Mesendoderm (in vitro differentiated cells): ENCODE measurements at regions not wholly inside any gene's neighbourhood (a gene's known extent, or its start where the extent isn't known, plus 50 kb on each side); places are given as distances from the start of the nearest gene placed in this dataset.

Experiments
- DNase-seq: peaks from one replicate; pipeline ENCODE4 v3.0.0; 2013
- H2AK5ac ChIP-seq: 2 replicates; pipeline ENCODE4 v1.6.1; 2013; ENCODE audit warnings: low read length, inconsistent platforms
- H2BK120ac ChIP-seq: 2 replicates; pipeline ENCODE4 v1.6.1; 2013; ENCODE audit warnings: low read depth, mild to moderate bottlenecking, low read length, moderate library complexity, mixed read lengths
- H2BK15ac ChIP-seq: replicated peaks from 2 replicates; pipeline ENCODE4 v1.6.1; 2013; ENCODE audit warnings: low read depth, mild to moderate bottlenecking, moderate library complexity
- H2BK5ac ChIP-seq: 2 replicates; pipeline ENCODE4 v1.6.1; 2013; ENCODE audit warnings: low read length, inconsistent platforms
- H3K18ac ChIP-seq: 2 replicates; pipeline ENCODE4 v1.6.1; 2013; ENCODE audit warnings: mild to moderate bottlenecking, low read length, mixed read lengths
- H3K23ac ChIP-seq: one replicate; pipeline ENCODE4 v1.6.1; 2013; ENCODE audit warnings: low read length
- H3K27ac ChIP-seq: 2 replicates; pipeline ENCODE4 v1.5.1; 2013; ENCODE audit warnings: low read depth, mild to moderate bottlenecking, inconsistent platforms, low read length, moderate library complexity
- H3K27me3 ChIP-seq: 2 replicates; pipeline ENCODE4 v1.6.1; 2013; ENCODE audit warnings: low read length, control low read depth, mild to moderate bottlenecking, inconsistent platforms; ENCODE audit not compliant: insufficient read depth, poor library complexity
- H3K36me3 ChIP-seq: 2 replicates; pipeline ENCODE4 v1.6.1; 2013; ENCODE audit warnings: low read length, inconsistent platforms; ENCODE audit not compliant: control insufficient read depth, insufficient read depth
- H3K4ac ChIP-seq: one replicate; pipeline ENCODE4 v1.6.1; 2013; ENCODE audit warnings: low read depth, mild to moderate bottlenecking, low read length, moderate library complexity
- H3K4me1 ChIP-seq: 2 replicates; pipeline ENCODE4 v1.6.1; 2013; ENCODE audit warnings: low read depth, low read length, inconsistent platforms; ENCODE audit not compliant: control insufficient read depth
- H3K4me2 ChIP-seq: 2 replicates; pipeline ENCODE4 v1.6.1; 2013; ENCODE audit warnings: low read length
- H3K4me3 ChIP-seq: 2 replicates; pipeline ENCODE4 v1.5.1; 2013; ENCODE audit warnings: mild to moderate bottlenecking, low read length
- H3K56ac ChIP-seq: one replicate; pipeline ENCODE4 v1.6.1; 2013; ENCODE audit warnings: low read length
- H3K79me1 ChIP-seq: 2 replicates; pipeline ENCODE4 v1.6.1; 2013; ENCODE audit warnings: low read length, inconsistent platforms
- H3K79me2 ChIP-seq: 2 replicates; pipeline ENCODE4 v1.6.1; 2013; ENCODE audit warnings: mild to moderate bottlenecking, low read length; ENCODE audit not compliant: control insufficient read depth, insufficient read depth
- H3K9ac ChIP-seq: 2 replicates; pipeline ENCODE4 v1.6.1; 2013; ENCODE audit warnings: low read length, inconsistent platforms
- H4K5ac ChIP-seq: one replicate; pipeline ENCODE4 v1.6.1; 2013; ENCODE audit warnings: low read length
- H4K8ac ChIP-seq: one replicate; pipeline ENCODE4 v1.6.1; 2013; ENCODE audit warnings: low read depth, mild to moderate bottlenecking, control low read depth, low read length, moderate library complexity
- WGBS: extraction: QIAGEN DNeasy Blood & Tissue Kit; methylation state at CpG from one replicate; pipeline ENCODE4 v1.1.7; 2013; ENCODE audit warnings: low lambda C conversion rate, missing lambda C conversion rate; ENCODE audit not compliant: insufficient coverage; ENCODE audit errors: extremely low coverage; 5-methylcytosine and 5-hydroxymethylcytosine counted together

DNA sequence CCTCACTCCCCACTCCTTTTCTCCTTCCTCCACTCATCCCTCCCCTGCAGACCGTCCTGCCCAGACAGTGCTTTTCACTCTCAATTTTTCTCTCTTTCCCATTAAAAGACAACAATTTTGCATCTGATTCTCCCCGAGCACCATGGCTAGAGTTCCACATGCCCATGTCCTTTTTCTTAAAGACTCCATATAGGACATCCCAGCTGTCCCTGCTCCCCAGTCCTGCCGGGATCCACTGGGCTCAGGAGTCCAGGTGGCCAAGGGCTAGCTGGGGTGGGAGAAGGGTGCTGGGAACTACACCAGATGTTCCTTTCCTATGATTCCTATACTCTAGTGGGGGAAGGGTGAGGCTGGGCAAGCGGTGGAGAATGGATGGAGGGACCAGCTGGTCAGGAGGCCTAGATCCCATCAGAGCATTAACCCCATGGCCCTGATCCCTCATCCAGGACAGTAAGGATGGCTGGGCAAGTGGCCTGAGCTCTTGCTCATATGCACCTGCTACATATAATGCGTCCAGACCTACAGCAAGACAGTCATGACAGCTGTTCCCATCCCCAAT, 52.8 kb upstream of the RMDN2 start:
- Histone ChIP-seq H3K27me3 (no peaks in the 10 kb centered on the region), H3K4me2 (no peak overlapping the region), H3K9ac (no peak overlapping the region), H3K4me1 (peaks cover 7% of the 10 kb centered on the region), H2AK5ac (no peak overlapping the region), H3K4me3 (no peak overlapping the region), H2BK5ac (no peak overlapping the region), H3K4ac (no peak overlapping the region), H3K27ac (no peak overlapping the region), H3K79me1 (no peaks in the 10 kb centered on the region), H3K18ac (no peak overlapping the region), H3K79me2 (no peaks in the 10 kb centered on the region), H2BK15ac (no peak overlapping the region), H2BK120ac (no peak overlapping the region), H4K5ac (no peak overlapping the region), H3K23ac (no peak overlapping the region), H4K8ac (no peak overlapping the region), H3K56ac (no peak overlapping the region), H3K36me3 (no peaks in the 10 kb centered on the region)
- DNase-seq = no peak
- WGBS = no CpG with 5 or more reads among the region's 5 CpGs

DNA sequence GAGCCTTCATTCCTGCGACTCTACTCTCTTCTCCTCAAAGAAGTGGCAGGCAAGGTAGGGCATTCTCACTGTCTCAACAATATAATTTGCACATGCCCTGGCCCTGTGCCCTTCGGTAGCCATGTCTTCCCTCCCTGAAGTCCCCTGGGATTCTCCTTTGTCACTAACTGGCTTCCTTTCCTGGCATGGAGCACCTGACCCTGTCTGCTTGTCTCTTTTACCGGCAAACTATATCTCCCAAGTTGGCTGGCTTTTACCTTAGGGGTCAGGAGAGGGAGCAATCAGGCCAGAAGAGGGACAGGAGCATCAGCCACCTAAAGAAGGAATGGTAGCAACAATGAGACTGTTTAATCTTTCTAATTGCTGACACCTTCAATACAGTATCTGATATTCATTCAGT, 51.9 kb upstream of the RMDN2 start:
- H3K23ac ChIP-seq = no peak overlapping the region
- H4K5ac ChIP-seq = no peak overlapping the region
- H3K56ac ChIP-seq = no peak overlapping the region
- no peaks in the 10 kb centered on the region for H3K79me2 ChIP-seq
- no peak overlapping the region for H4K8ac ChIP-seq
- no peaks in the 10 kb centered on the region for H3K27me3 ChIP-seq
- DNase-seq = peak; percentile 59
- H3K4ac ChIP-seq = no peak overlapping the region
- peaks cover 7% of the 10 kb centered on the region for H3K4me1 ChIP-seq
- no peak overlapping the region for H2BK15ac ChIP-seq
- no peak overlapping the region for H3K27ac ChIP-seq
- no peak overlapping the region for H3K9ac ChIP-seq
- WGBS = no CpG with 5 or more reads among the region's 3 CpGs
- H3K18ac ChIP-seq = no peak overlapping the region
- H3K4me2 ChIP-seq = no peak overlapping the region
- H3K79me1 ChIP-seq = no peaks in the 10 kb centered on the region
- H2AK5ac ChIP-seq = no peak overlapping the region
- H2BK120ac ChIP-seq = no peak overlapping the region
- H3K4me3 ChIP-seq = no peak overlapping the region
- no peak overlapping the region for H2BK5ac ChIP-seq
- no peaks in the 10 kb centered on the region for H3K36me3 ChIP-seq

- Histone ChIP-seq H3K79me2 (no peaks in the 10 kb centered on the region), H3K27ac (no peak overlapping the region), H3K27me3 (no peaks in the 10 kb centered on the region), H3K9ac (no peak overlapping the region), H3K4me1 (peaks cover 6% of the 10 kb centered on the region), H3K4me2 (no peak overlapping the region), H4K5ac (no peak overlapping the region), H3K36me3 (no peaks in the 10 kb centered on the region), H2BK15ac (no peak overlapping the region), H2AK5ac (no peak overlapping the region), H4K8ac (no peak overlapping the region), H3K4ac (no peak overlapping the region), H2BK120ac (no peak overlapping the region), H3K79me1 (no peaks in the 10 kb centered on the region), H3K4me3 (no peak overlapping the region), H3K18ac (no peak overlapping the region), H3K23ac (no peak overlapping the region), H3K56ac (no peak overlapping the region), H2BK5ac (no peak overlapping the region)
- DNase-seq = no peak
- WGBS = no CpG with 5 or more reads among the region's 7 CpGs
Measured at GRCh38 chr2:37873749-37874330, 51.2 kb upstream of the RMDN2 start.

GRCh38 chr2:37874470-37874869, 50.6 kb upstream of the RMDN2 start:
- Histone ChIP-seq H3K9ac (no peak overlapping the region), H3K23ac (no peak overlapping the region), H3K27ac (no peak overlapping the region), H3K4me3 (no peak overlapping the region), H3K56ac (no peak overlapping the region), H3K27me3 (no peaks in the 10 kb centered on the region), H3K36me3 (no peaks in the 10 kb centered on the region), H3K79me1 (no peaks in the 10 kb centered on the region), H2BK120ac (no peak overlapping the region), H2BK5ac (no peak overlapping the region), H3K18ac (no peak overlapping the region), H2BK15ac (no peak overlapping the region), H3K4me1 (peaks cover 4% of the 10 kb centered on the region), H3K79me2 (no peaks in the 10 kb centered on the region), H3K4ac (no peak overlapping the region), H4K5ac (no peak overlapping the region), H3K4me2 (no peak overlapping the region), H4K8ac (no peak overlapping the region), H2AK5ac (no peak overlapping the region)
- DNase-seq = no peak
- no CpG with 5 or more reads among the region's 7 CpGs for WGBS
